WTC11 (cell line): ENCODE measurements at regions not wholly inside any gene's neighbourhood (a gene's known extent, or its start where the extent isn't known, plus 50 kb on each side); places are given as distances from the start of the nearest gene placed in this dataset.

Experiments used
- ATAC-seq: fragments of 200-7000 bp; cut with Tn5 transposase; 2 replicates; pipeline ENCODE4 v1.10.0; 2021; ENCODE audit warnings: mild to moderate bottlenecking, moderate library complexity
- CTCF ChIA-PET: fragments of 300-600 bp; sonication (Branson Sonifier 250); formaldehyde crosslinking; loops from one replicate; lab custom pipeline; 2021; ENCODE audit warnings: antibody characterized with exemption; lab: Charles Lee
- POLR2A ChIA-PET: fragments of 350-600 bp; sonication (Branson Sonifier 250); formaldehyde crosslinking; loops from one replicate; lab custom pipeline; 2021; ENCODE audit warnings: antibody characterized with exemption; lab: Charles Lee
- DNase-seq: peaks from one replicate; pipeline ENCODE4 v3.0.0; 2021; ENCODE audit warnings: low spot score
- H3K27ac Mint-ChIP-seq: 2 replicates; pipeline ENCODE4 v1.8.0; 2021; ENCODE audit warnings: mixed read lengths
- H3K27me3 Mint-ChIP-seq: 2 replicates; pipeline ENCODE4 v1.8.0; 2021; ENCODE audit warnings: low read depth, mild to moderate bottlenecking, moderate library complexity, mixed read lengths
- H3K36me3 Mint-ChIP-seq: 2 replicates; pipeline ENCODE4 v1.8.0; 2021; ENCODE audit warnings: mixed read lengths
- H3K4me1 Mint-ChIP-seq: 2 replicates; pipeline ENCODE4 v1.8.0; 2022; ENCODE audit warnings: mixed read lengths
- H3K4me3 Mint-ChIP-seq: 2 replicates; pipeline ENCODE4 v1.8.0; 2021; ENCODE audit warnings: mild to moderate bottlenecking, moderate library complexity, mixed read lengths
- H3K9me3 Mint-ChIP-seq: 2 replicates; pipeline ENCODE4 v1.8.0; 2021; ENCODE audit warnings: mixed read lengths
- CREB1 ChIP-seq: sonication (generic); formaldehyde crosslinking; IDR thresholded peaks from 2 replicates; pipeline ENCODE4 v1.8.0; 2023; ENCODE audit warnings: mild to moderate bottlenecking, missing genetic modification reagents
- CREM ChIP-seq: sonication (generic); formaldehyde crosslinking; IDR thresholded peaks from 2 replicates; pipeline ENCODE4 v1.8.1; 2022; ENCODE audit warnings: mild to moderate bottlenecking, missing genetic modification reagents, moderate library complexity
- E2F4 ChIP-seq: sonication (generic); formaldehyde crosslinking; IDR thresholded peaks from 2 replicates; pipeline ENCODE4 v1.8.1; 2022; ENCODE audit warnings: low read depth, mild to moderate bottlenecking, moderate library complexity, missing genetic modification reagents, borderline replicate concordance
- ESRRA ChIP-seq: sonication (generic); formaldehyde crosslinking; IDR thresholded peaks from 2 replicates; pipeline ENCODE4 v1.8.1; 2022; ENCODE audit warnings: mild to moderate bottlenecking, missing genetic modification reagents, borderline replicate concordance
- FOXK1 ChIP-seq: sonication (generic); formaldehyde crosslinking; IDR thresholded peaks from 2 replicates; pipeline ENCODE4 v1.8.0; 2022; ENCODE audit warnings: mild to moderate bottlenecking, moderate library complexity, missing genetic modification reagents
- GRHL2 ChIP-seq: fragments of 250-450 bp; sonication (Bioruptor Pico); IDR thresholded peaks from 2 replicates; pipeline ENCODE4 v1.8.0; 2022; ENCODE audit warnings: mild to moderate bottlenecking, moderate library complexity; ENCODE audit not compliant: insufficient replicate concordance, severe bottlenecking
- JAZF1 ChIP-seq: fragments of 250-450 bp; sonication (Bioruptor Pico); IDR thresholded peaks from 2 replicates; pipeline ENCODE4 v1.9.0; 2021; ENCODE audit warnings: moderate library complexity, mild to moderate bottlenecking, inconsistent platforms
- KAT7 ChIP-seq: sonication (generic); formaldehyde crosslinking; IDR thresholded peaks from 2 replicates; pipeline ENCODE4 v1.8.1; 2023; ENCODE audit warnings: missing genetic modification reagents, mild to moderate bottlenecking, borderline replicate concordance
- NR1H2 ChIP-seq: sonication (generic); formaldehyde crosslinking; IDR thresholded peaks from 2 replicates; pipeline ENCODE4 v1.9.0; 2021; ENCODE audit warnings: mild to moderate bottlenecking, moderate library complexity, missing genetic modification reagents
- NR3C1 ChIP-seq: sonication (generic); formaldehyde crosslinking; conservative IDR thresholded peaks from 2 replicates; pipeline ENCODE4 v1.8.1; 2023; ENCODE audit warnings: low read depth, mild to moderate bottlenecking, missing genetic modification reagents
- SOX15 ChIP-seq: fragments of 250-450 bp; sonication (Bioruptor Pico); IDR thresholded peaks from 2 replicates; pipeline ENCODE4 v1.9.0; 2021; ENCODE audit warnings: mild to moderate bottlenecking
- TP53 ChIP-seq: sonication (generic); formaldehyde crosslinking; IDR thresholded peaks from 2 replicates; pipeline ENCODE4 v1.8.1; 2023; ENCODE audit warnings: mild to moderate bottlenecking, missing genetic modification reagents
- TF ChIP-seq, protein P1 (sequence below): sonication (generic); formaldehyde crosslinking; IDR thresholded peaks from 2 replicates; pipeline ENCODE4 v1.8.1; 2023; ENCODE audit warnings: mild to moderate bottlenecking, missing genetic modification reagents
- TF ChIP-seq, protein P2 (sequence below): sonication (generic); formaldehyde crosslinking; IDR thresholded peaks from 2 replicates; pipeline ENCODE4 v1.8.0; 2023; ENCODE audit warnings: missing genetic modification reagents, mild to moderate bottlenecking, borderline replicate concordance
- TF ChIP-seq, protein P3 (sequence below): sonication (generic); formaldehyde crosslinking; IDR thresholded peaks from 2 replicates; pipeline ENCODE4 v1.8.1; 2023; ENCODE audit warnings: mild to moderate bottlenecking, missing genetic modification reagents
- TF ChIP-seq, protein P4 (sequence below): sonication (generic); formaldehyde crosslinking; IDR thresholded peaks from 2 replicates; pipeline ENCODE4 v1.8.1; 2023; ENCODE audit warnings: mild to moderate bottlenecking, missing genetic modification reagents, moderate library complexity

- DNase-seq = no peak
- Mint-ChIP-seq H3K9me3 (peaks cover 5% of the 10 kb centered on the region; the same call in 1 of the 2 replicates), H3K27me3 (no peaks in the 10 kb centered on the region), H3K4me3 (no peak overlapping the region), H3K27ac (no peak overlapping the region), H3K4me1 (peaks cover 6% of the 10 kb centered on the region), H3K36me3 (no peaks in the 10 kb centered on the region)
- ChIA-PET POLR2A (interaction anchor here (0.6 kb wide), 2 partner anchors 164 to 321 kb away, joined by 3 read pairs; no protein-coding TSS in a partner anchor), CTCF (interaction anchor here (1.2 to 1.5 kb wide), 2 partner anchors 54 to 321 kb away, joined by 3 to 8 read pairs; no protein-coding TSS in a partner anchor)
- peak; percentile 70 for ATAC-seq
- TF ChIP-seq CREM (CRISPR knock-in tag) (no peak), GRHL2 (CRISPR knock-in tag) (no peak), E2F4 (CRISPR knock-in tag) (no peak), TP53 (CRISPR knock-in tag) (no peak), NR1H2 (CRISPR knock-in tag) (no peak), CREB1 (CRISPR knock-in tag) (no peak)
- TF ChIP-seq, protein P1, sequence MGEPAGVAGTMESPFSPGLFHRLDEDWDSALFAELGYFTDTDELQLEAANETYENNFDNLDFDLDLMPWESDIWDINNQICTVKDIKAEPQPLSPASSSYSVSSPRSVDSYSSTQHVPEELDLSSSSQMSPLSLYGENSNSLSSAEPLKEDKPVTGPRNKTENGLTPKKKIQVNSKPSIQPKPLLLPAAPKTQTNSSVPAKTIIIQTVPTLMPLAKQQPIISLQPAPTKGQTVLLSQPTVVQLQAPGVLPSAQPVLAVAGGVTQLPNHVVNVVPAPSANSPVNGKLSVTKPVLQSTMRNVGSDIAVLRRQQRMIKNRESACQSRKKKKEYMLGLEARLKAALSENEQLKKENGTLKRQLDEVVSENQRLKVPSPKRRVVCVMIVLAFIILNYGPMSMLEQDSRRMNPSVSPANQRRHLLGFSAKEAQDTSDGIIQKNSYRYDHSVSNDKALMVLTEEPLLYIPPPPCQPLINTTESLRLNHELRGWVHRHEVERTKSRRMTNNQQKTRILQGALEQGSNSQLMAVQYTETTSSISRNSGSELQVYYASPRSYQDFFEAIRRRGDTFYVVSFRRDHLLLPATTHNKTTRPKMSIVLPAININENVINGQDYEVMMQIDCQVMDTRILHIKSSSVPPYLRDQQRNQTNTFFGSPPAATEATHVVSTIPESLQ (CRISPR knock-in tag) = no peak
These were observed 483.4 kb upstream of the KIF2A start for GRCh38 chr5:61822584-61822983.

- no peak overlapping the region for H3K4me3 Mint-ChIP-seq
- H3K36me3 Mint-ChIP-seq = no peaks in the 10 kb centered on the region
- no peaks in the 10 kb centered on the region for H3K27me3 Mint-ChIP-seq
- H3K27ac Mint-ChIP-seq = no peak overlapping the region
- no peak for ATAC-seq
- POLR2A ChIA-PET = interaction anchor here (0.6 kb wide), 1 partner anchor 320 kb away, joined by 3 read pairs; no protein-coding TSS in a partner anchor
- peaks cover 5% of the 10 kb centered on the region; the same call in 1 of the 2 replicates for H3K9me3 Mint-ChIP-seq
- TF ChIP-seq FOXK1 (CRISPR knock-in tag) (no peak), E2F4 (CRISPR knock-in tag) (no peak), TP53 (CRISPR knock-in tag) (no peak), JAZF1 (CRISPR knock-in tag) (no peak), NR3C1 (CRISPR knock-in tag) (no peak)
- TF ChIP-seq, protein P2, sequence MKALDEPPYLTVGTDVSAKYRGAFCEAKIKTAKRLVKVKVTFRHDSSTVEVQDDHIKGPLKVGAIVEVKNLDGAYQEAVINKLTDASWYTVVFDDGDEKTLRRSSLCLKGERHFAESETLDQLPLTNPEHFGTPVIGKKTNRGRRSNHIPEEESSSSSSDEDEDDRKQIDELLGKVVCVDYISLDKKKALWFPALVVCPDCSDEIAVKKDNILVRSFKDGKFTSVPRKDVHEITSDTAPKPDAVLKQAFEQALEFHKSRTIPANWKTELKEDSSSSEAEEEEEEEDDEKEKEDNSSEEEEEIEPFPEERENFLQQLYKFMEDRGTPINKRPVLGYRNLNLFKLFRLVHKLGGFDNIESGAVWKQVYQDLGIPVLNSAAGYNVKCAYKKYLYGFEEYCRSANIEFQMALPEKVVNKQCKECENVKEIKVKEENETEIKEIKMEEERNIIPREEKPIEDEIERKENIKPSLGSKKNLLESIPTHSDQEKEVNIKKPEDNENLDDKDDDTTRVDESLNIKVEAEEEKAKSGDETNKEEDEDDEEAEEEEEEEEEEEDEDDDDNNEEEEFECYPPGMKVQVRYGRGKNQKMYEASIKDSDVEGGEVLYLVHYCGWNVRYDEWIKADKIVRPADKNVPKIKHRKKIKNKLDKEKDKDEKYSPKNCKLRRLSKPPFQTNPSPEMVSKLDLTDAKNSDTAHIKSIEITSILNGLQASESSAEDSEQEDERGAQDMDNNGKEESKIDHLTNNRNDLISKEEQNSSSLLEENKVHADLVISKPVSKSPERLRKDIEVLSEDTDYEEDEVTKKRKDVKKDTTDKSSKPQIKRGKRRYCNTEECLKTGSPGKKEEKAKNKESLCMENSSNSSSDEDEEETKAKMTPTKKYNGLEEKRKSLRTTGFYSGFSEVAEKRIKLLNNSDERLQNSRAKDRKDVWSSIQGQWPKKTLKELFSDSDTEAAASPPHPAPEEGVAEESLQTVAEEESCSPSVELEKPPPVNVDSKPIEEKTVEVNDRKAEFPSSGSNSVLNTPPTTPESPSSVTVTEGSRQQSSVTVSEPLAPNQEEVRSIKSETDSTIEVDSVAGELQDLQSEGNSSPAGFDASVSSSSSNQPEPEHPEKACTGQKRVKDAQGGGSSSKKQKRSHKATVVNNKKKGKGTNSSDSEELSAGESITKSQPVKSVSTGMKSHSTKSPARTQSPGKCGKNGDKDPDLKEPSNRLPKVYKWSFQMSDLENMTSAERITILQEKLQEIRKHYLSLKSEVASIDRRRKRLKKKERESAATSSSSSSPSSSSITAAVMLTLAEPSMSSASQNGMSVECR (CRISPR knock-in tag) = no peak
- CTCF ChIA-PET = interaction anchor here (1.2 to 1.9 kb wide), 3 partner anchors 55 to 320 kb away, joined by 3 to 8 read pairs (median 8); no protein-coding TSS in a partner anchor
- peaks cover 4% of the 10 kb centered on the region for H3K4me1 Mint-ChIP-seq
- DNase-seq = no peak
These were observed 482.9 kb upstream of the KIF2A start for GRCh38 chr5:61823065-61823464.

DNA sequence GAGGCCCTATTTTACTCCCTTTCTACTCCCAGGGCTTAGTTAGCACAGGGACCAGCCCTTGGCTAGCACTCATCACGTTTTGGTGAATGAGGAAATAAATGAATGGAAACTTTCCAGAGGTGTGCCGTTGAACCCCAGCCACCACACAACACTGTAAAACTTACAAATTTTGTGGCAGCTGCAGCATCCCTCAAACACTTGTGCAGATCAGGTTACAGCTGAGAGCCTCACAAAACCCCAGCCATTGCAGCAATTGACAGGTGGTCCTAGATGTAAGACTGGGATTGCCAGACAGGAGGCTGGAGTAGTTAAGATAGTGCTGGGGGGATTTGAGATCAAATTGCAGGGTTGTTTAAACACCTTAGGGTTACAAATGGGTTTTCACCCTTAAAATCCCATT, 482.2 kb upstream of the KIF2A start:
- H3K4me3 Mint-ChIP-seq = no peak overlapping the region
- no peak for DNase-seq
- POLR2A ChIA-PET = no interaction called here
- TF ChIP-seq, protein P3, sequence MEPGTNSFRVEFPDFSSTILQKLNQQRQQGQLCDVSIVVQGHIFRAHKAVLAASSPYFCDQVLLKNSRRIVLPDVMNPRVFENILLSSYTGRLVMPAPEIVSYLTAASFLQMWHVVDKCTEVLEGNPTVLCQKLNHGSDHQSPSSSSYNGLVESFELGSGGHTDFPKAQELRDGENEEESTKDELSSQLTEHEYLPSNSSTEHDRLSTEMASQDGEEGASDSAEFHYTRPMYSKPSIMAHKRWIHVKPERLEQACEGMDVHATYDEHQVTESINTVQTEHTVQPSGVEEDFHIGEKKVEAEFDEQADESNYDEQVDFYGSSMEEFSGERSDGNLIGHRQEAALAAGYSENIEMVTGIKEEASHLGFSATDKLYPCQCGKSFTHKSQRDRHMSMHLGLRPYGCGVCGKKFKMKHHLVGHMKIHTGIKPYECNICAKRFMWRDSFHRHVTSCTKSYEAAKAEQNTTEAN (CRISPR knock-in tag) = no peak
- no peak for TF ChIP-seq SOX15
- no peak for TF ChIP-seq ESRRA (CRISPR knock-in tag)
- TF ChIP-seq, protein P4, sequence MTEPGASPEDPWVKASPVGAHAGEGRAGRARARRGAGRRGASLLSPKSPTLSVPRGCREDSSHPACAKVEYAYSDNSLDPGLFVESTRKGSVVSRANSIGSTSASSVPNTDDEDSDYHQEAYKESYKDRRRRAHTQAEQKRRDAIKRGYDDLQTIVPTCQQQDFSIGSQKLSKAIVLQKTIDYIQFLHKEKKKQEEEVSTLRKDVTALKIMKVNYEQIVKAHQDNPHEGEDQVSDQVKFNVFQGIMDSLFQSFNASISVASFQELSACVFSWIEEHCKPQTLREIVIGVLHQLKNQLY (CRISPR knock-in tag) = no peak
- no peak for TF ChIP-seq KAT7 (CRISPR knock-in tag)

More for the DNA sequence above, 482.2 kb upstream of the KIF2A start:
- peaks cover 5% of the 10 kb centered on the region; the same call in 1 of the 2 replicates for H3K9me3 Mint-ChIP-seq
- H3K27me3 Mint-ChIP-seq = no peaks in the 10 kb centered on the region
- peaks cover 4% of the 10 kb centered on the region for H3K4me1 Mint-ChIP-seq
- CTCF ChIA-PET = interaction anchor here (1.9 kb wide), 1 partner anchor 145 kb away, joined by 8 read pairs; no protein-coding TSS in a partner anchor
- no peaks in the 10 kb centered on the region for H3K36me3 Mint-ChIP-seq
- ATAC-seq = peak; percentile 24; the same call in 1 of the 2 replicates
- no peak overlapping the region for H3K27ac Mint-ChIP-seq
